G401 (cell line): ENCODE measurements at regions not wholly inside any gene's neighbourhood (a gene's known extent, or its start where the extent isn't known, plus 50 kb on each side); places are given as distances from the start of the nearest gene placed in this dataset.
"Not testable (repeated sequence)": the region's sequence is repeated elsewhere in the genome, so short reads cannot be mapped to it uniquely, and the experiment has no call there.

ENCODE experiments used
- DNase-seq: peaks from one replicate; pipeline ENCODE4 v3.0.0-alpha.2; 2015; ENCODE audit warnings: low spot score
- in situ Hi-C: cut with HindIII; loops from 2 replicates; pipeline ENCODE4 v1.10.0; 2016; ENCODE audit warnings: low sequenced_read_pairs, mixed read lengths

DNA sequence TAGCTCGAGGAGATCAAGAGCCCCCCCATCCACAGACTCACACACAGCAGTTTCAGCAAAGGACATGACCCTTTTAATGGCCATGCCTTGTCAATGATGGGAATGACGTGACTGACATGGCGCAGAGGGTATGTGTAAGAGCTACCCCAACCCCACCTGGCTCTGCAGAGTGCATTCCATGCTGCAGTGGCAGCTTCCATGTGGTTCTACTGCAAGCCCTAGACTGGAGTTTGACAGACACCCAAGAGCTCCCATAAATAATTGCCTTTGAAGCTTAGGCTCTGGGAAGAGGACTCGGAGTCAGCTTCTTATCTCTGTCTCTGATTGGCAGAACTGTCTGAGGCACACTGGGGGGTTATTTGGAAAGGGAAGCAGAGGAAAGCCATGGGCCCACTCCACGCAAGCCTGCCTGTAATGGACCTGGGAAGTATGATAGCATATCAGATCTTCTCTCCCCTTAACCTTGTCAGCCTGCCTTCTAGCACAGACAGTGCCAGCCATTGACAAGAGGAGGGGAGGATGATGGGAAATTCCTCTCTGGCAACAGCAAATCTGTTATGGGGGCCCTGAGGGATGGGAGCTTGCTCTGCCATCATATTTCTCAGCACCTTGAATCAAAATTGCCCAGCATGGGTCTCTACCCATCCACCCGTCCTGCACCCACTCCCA, 478.5 kb upstream of the PODXL start:
- in situ Hi-C loops = no loop called here
- no peak for DNase-seq

DNA sequence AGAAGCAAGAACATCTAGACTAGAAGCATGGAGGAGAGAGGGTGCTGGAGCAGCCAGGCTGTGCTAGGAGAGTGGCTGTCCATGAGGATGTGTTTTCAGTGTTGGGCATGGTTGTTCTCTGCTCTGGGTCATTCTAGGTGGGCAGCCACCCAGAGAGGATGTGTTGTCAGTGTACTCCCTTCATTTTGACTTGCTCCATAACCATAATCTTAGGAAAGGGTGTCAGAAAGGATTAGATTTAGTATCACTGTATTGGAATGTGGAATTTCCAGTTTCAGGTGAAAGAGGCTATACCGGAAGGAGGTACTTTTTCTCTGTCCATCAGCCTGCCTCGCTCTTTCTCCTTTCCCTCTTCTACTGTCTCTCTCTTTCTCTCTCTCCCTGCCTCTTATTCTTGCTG, 474.5 kb upstream of the PODXL start:
- in situ Hi-C loops = no loop called here
- no peak for DNase-seq

DNA sequence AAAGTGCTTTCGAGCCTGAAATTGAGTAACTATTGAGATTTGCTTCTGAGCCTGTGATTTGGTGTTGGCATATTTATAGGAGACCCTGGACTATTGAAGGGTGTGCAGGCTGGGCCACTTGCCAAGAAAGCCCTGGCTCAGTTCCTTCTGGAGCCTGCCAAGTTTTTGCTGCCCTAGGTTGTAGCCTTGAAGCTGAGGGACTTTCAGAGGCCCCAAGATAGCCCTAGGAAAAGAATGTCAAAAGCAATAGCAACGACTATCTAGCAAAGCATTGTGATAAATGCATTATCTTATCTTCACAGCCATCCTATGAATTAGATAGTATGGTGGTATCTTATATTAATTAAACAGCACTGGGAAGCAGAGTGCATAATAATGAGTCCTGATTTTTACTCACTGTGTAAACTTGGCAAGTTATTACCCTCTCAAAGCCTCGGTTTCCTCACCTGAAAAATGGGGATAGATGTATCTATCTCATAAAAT, 473.7 kb upstream of the PODXL start:
- in situ Hi-C loops = no loop called here
- DNase-seq = peak; percentile 18

DNA sequence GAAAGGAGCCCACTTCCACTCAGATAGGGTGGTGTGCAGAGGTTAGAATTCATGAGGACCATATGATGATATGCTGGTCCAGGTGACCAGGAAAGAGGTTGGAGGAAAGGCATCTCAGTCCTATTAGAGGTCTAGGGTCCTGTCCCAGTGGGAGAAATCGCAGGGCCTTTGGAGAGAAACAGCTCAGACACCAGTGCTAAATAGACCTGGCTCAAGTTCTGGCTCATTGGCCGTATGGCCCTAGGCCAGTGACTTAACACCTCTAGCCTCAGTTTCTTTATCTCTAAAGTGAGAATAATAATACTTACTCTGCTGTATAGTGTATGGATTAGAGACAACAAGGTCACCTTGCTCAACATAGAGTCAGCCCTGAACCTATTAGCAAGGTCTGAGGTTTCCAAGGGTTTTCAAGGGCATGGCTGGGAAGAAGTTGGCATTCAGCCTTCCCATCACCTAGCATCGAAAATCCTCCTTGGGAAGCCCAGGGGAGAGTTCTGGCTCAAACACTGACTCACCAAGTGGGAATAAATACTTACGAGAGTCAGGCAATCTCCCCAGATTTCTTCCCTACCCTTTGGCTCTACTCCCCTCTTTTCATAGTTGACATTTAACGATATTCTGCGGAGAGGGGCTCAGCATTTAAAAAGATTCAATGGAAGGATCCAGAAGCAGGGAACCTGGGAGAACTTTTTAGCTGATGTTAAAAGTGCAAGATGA, 473.1 kb upstream of the PODXL start:
- in situ Hi-C loops = no loop called here
- no peak for DNase-seq

DNA sequence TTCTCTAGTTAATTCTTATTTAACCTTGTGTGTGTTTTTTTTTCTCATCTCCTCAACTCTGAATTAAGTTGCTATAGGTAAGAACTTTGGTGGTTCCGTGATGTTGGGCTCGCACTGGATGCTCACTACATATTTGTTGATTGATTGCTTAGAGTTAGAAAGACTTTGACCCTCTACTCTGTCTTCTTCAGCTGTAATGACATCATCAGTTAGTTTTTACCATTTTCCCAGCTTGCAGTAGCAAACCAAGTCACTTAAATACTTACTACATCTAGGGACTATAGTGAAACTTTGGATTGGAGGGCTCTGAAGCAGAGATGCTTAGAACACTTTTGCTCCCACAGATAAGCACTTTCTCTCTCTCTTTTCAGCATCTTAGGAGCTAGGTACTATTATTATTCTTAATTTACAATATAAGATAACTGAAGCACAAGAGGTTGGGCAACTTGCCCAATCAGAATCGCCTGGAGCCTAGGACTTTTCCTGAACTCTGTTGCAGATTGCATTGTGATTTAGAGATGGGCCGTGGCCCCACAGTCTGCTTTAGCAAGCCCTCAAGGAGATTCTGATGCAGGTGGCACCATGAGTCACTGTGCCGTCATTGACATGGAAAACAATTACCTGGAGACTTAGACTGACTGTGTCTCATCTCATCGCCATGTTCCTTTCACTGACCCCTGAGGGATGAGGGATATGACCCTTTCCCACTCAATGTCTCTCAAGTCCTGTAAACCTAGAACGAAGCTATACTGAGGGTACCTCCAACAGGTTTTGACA, 471.9 kb upstream of the PODXL start:
- in situ Hi-C loops = no loop called here
- DNase-seq = no peak

DNA sequence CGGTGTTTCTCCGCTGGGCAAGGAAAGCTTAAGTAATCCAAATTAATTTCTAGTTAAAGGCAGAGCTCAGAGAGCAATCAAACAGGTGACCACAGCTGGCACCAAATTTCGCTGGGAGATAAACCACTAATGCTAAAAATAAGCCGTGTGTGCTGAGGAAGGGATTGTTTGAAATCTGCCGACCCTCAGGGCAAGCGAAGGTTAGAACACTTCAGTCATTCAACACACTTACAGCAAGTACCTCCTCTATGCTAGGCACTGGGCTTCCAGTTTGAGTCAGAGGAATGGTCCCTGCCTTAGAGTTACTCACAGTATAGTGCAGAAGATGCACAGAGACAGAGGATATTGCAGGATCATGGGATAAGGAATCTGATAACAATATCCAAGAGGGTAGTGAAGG, 467.9 kb upstream of the PODXL start:
- no peak for DNase-seq
- in situ Hi-C loops = no loop called here

DNA sequence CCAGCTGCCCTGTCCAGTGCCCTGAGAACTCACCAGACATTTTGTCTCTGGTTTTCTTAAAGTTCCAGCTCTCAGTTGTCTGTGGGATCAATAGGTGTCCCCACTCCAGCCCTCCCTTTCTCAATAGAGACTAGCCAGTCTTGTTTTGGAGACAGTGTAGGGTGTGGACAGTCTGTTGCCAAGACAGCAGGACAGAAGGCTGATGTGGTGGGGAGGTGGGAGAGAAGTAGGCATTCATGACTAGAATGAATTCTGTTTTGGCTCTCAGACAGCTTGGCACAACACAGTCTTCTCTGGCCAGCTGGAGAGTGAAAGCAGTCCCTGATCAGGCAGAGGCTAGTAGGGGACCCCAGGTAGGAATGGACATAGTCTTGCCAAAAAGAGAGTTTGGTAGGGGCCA, 467.0 kb upstream of the PODXL start:
- DNase-seq = no peak
- in situ Hi-C loops = no loop called here

DNA sequence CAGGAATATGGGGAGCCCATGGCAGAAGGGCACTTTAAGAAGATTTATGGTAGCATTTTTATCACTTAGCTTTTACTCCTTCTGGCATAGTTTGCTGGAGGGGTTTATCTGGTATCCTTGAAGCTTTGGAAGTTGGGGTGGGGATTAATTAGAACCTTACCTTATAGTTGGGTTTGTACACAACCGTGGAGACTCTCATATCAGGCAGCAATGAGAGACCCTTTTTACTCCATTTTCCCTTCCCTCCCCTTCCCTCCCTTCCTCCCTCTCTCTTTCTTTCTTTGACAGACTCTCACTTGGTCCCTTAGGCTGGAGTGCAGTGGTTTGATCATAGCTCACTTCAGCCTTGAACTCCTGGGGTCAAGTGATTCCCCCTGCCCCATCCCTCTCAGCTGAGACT, 465.8 kb upstream of the PODXL start:
- DNase-seq = no peak
- in situ Hi-C loops = no loop called here

DNA sequence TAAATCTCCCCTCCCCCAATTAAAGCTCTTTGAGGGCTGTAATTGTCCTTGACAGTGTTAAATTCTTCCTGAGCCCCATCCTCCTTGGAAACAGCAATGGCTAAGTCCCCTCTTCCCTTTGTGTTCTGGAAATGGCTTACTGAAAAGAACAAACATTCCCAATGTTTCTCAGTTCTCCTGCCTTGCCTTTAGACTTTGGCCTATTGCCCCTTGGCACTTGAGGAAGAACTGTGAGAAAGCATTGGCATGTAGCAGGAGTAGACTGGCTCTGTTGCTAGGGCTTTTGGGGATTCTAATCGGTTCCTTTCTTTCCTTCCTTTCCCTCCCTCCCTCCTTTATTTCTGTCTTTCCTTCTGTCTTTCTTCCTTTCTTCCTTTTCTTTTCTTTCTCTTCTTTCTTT, 463.3 kb upstream of the PODXL start:
- DNase-seq = peak; percentile 9
- in situ Hi-C loops = no loop called here

DNA sequence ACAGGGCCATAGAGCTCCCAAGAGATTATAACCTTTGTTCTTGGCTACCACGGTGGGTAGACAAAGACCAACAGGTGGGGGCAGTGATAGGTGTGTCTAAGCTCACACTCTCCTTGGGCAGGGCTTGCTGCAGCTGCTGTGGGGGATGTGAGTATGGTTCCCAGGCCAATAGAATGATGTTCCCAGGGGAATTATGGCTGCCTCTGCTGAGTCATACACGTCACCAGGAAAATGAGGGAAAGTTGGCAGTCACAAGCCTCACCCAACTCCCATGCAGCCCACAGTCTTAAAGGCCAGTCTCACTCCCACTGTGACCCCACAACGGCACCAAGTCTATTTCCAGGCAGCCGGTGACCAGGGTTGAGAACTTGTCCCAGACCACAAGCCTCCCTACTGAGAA, 453.4 kb upstream of the PODXL start:
- in situ Hi-C loops = no loop called here
- DNase-seq = no peak

DNA sequence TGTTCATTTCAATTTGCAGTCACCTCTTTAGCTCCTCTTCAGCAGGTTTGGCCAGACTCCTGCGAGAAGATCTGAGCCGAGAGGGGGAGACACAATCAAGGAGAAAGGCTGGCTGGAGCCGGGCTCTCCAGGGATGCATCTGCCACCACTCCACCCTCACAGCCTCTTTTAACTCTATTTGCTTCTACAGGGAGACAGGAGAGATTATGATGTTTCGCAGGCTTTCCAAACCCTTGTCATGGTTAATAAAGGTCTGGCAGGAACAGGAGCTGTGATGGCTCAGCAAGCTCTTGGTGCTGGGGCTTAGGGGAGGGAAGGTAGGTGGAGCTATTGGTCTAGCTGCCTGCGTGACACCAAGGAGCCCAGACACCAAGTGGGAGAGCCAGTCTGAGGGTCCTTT, 448.1 kb upstream of the PODXL start:
- in situ Hi-C loops = no loop called here
- peak; percentile 2 for DNase-seq

DNA sequence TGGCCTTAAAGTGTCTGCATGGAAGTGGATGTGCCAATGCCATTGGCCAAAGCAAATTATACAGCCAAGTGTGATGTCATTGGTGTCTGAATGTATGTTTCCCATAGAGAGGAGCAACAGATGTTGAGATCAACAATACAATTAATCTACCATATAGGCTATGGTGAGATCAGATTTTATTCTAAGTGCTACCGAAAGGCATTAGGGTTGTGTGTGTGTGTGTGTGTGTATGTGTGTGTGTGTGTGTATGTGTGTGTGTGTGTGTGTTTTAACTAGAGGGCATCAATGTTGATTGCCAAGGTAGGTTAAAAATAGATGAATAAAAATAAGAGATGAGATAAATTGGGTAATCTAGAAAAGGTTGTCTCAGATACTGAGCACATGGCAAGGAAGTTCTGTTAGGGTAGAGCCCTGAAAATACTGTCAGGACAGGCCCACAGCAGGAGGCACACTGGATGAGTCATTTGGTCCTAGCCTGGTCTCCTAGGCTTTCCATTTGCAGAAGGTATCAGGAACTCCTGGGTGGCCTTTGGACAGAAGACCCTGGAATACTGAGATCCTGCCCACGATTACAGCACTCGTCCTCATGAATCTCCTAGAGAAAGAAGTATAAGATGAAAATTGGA, 446.0 kb upstream of the PODXL start:
- no peak for DNase-seq
- in situ Hi-C loops = no loop called here

DNA sequence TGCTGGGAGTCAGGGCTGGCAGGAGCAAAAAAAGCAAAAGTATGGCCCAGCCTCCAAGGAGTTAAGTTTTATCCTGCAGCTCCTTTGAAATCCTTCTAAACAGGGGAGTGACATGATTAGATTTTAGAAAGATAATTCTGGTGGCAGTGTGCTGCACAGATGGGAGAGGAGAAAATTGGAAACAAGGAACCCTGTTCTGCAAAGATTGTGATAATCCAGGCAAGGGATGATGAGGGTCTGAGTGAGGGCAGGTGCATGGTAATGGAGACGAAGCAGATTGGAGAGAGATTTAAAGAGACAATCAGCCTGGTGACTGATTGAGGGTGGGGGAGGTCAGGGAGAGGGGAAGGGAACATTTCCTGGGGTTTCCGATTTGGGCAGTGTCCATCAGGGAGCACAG, 444.7 kb upstream of the PODXL start:
- DNase-seq = no peak
- in situ Hi-C loops = no loop called here

DNA sequence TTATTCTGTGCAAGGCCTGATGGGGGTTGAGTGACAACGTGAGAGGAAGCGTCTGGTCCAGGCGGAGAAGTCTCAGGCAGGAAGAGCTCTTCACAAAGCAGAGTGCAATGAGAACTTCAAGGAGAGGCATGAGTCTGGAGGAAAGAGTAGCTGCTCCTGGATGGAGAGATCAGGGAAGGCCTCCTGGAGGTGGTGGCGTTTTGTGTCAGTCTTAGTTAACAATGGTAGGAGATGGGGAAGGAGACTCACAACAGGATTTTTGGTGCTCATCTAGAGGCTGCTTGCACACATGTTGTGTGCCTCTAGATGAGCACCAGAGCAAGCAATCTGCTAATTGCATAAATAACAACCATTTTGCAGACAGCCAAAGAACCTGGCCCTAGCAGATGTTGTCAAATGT, 442.8 kb upstream of the PODXL start:
- DNase-seq = no peak
- in situ Hi-C loops = no loop called here

DNA sequence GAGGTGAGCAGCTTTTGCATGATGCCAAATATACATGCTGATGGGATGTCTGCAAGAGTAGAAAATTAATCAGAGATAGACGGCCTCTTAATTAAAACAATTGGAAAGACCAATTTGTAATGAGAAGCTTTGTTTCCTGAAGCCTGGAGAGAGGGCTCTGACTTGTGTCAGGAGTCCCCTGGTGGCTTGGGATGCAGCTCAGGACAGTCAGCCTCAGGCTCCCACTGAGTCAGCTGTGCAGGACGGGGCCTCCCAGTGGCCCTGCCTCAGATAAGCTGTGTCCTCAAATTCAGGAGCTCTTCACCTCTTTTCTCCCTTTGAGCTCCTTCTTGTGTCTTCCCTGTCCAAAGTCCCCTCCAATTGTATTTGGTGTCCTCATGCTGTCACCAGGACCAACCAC, 438.9 kb upstream of the PODXL start:
- no peak for DNase-seq
- in situ Hi-C loops = no loop called here

DNA sequence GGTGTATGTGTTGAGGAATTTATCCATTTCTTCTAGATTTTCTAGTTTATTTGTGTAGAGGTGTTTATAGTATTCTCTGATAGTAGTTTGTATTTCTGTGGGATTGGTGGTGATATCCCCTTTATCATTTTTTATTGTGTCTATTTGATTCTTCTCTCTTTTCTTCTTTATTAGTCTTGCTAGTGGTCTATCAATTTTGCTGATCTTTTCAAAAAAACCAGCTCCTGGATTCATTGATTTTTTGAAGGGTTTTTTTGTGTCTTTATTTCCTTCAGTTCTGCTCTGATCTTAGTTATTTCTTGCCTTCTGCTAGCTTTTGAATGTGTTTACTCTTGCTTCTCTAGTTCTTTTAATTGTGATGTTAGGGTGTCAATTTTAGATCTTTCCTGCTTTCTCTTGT, 424.6 kb upstream of the PODXL start:
- in situ Hi-C loops, DNase-seq: not testable (repeated sequence)

DNA sequence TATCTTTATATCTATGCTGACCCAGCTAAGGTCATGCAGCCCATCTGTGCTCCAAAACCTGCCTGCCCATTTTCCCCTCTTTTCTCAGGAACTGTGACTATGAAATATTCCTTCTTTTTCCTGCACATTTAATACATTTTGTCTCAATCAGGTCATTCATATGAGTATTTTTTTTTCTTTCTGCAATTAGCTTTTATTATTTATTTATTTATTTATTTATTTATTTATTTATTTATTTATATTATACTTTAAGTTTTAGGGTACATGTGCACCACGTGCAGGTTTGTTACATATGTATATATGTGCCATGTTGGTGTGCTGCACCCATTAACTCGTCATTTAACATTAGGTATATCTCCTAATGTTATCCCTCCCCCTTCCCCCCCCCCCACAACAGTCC, 421.7 kb upstream of the PODXL start:
- DNase-seq, in situ Hi-C loops: not testable (repeated sequence)

DNA sequence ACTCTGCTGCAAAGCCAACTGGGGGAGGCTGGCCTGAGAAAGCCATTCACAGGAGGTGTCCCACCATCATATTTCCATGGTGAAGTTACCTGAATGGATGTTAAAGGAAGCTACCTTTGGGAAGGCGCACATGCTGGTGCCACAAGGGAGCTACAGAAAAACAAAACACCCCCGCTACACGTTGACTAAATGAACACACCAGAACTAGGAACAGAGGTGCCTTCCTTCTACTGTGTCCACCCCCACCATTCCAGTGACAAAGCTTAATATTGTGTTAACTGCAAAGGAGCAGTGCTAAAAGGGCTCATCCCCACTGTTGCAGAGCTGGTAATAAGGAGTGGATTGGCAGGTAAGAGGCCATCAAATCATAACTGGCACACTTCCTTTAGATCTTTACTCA, 420.0 kb upstream of the PODXL start:
- DNase-seq = no peak
- in situ Hi-C loops = no loop called here

DNA sequence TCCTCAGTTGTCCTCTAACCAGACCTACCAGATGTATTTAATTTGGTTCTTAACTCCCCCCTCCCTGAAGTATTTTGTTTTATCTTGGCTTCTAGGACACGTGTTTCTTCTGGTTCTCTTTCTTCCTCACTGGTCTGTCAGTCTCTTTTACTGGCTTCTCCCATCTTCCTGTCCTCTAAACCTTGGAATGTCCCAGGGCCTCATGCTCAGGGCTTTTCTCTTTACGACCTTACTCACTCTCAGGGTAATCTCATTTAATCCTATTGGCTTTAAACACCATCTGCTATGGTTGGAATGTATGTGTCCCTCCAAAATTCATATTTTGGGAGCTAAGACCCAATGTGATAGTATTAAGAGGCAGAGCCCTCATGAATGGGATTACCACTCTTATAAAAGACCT, 418.2 kb upstream of the PODXL start:
- in situ Hi-C loops = no loop called here
- DNase-seq = no peak

DNA sequence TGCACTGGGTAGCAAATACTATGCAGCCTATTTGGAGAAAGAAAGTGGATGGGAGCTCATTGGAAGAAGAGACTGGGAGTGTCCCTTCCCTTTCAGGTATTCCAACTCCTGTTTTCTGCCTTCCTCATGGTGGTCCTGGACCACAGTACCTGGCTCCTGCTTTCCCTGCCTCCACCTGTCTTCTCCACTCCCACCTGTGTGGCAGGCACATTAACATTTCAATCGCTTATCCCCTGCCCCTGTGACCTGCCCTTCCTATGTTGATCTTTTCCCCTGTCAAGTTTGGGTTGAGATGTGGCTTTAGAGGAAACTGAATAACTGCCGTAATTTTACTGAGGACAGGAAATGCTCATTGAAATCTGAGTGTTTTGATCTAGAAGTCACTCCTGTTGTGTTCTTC, 415.8 kb upstream of the PODXL start:
- in situ Hi-C loops = no loop called here
- no peak for DNase-seq
